ENCODE measurements at regions not wholly inside any gene's neighbourhood (a gene's known extent, or its start where the extent isn't known, plus 50 kb on each side); places are given as distances from the start of the nearest gene placed in this dataset.

DNA sequence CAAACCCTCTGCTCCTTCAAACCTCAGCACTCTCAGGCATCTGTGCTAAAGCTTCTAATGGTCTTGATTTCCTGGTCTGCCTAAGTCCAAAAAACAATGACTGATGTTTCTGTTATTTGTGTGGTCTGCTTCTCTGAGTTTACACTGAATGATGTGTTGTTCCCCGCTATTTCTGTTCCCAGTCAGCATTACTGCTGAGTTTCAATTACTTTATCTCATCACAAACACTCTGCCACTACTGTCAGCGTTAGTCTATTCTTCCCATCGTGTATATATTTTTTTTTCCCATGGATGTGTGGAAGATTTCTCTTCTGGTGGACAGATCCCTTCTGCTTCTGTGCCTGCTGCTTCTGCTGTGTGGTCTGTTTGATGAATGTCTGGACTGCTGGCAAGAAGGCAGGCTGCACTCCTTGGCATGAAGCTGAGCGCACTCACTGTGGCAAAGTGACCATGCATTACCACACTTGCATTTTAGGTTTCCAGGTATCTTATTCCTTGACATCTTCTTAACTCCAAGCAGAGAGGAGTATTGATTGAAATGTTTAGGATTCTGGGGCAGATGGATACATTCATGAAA lies 106.9 kb upstream of the PAQR3 start:
- ATAC-seq (no peak), DNase-seq (peak in 1 of 4 donors; percentile 29)
- intact Hi-C loops (cut with DNase I) = no loop called here
- Histone ChIP-seq H3K27me3 (no peaks in the 10 kb centered on the region), H3K9me3 (no peaks in the 10 kb centered on the region), H3K27ac (no peak overlapping the region), H3K4me3 (no peak overlapping the region), H3K36me3 (no peaks in the 10 kb centered on the region), H3K4me1 (no peaks in the 10 kb centered on the region)
- TF ChIP-seq, protein P1, sequence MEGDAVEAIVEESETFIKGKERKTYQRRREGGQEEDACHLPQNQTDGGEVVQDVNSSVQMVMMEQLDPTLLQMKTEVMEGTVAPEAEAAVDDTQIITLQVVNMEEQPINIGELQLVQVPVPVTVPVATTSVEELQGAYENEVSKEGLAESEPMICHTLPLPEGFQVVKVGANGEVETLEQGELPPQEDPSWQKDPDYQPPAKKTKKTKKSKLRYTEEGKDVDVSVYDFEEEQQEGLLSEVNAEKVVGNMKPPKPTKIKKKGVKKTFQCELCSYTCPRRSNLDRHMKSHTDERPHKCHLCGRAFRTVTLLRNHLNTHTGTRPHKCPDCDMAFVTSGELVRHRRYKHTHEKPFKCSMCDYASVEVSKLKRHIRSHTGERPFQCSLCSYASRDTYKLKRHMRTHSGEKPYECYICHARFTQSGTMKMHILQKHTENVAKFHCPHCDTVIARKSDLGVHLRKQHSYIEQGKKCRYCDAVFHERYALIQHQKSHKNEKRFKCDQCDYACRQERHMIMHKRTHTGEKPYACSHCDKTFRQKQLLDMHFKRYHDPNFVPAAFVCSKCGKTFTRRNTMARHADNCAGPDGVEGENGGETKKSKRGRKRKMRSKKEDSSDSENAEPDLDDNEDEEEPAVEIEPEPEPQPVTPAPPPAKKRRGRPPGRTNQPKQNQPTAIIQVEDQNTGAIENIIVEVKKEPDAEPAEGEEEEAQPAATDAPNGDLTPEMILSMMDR (IDR thresholded peaks at IDR 0.05) = no peak

DNA sequence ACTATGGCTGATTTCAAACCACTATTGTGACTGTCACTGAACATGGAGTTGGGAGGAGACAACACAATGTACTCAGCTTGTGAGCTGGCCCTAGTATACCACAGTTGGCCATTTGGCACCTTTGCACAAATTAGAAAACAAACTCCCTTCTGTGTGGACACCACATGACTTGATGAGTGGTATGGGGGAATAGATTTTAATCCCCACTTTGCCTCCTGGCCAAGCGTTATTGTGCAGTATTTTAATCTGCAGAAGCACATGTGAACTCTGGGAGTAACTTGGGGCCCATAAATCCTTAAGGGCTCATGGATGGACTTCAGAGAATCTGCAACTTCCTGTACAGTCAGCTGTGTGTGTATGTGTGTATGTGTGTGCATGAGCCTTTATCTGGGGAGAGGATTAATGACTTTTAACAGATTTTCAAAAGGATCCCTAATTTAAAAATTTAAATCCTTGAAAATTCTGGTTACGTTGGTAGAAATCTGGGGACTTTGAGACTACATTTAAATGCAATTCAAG lies 105.0 kb upstream of the PAQR3 start:
- TF ChIP-seq, protein P1 (IDR thresholded peaks at IDR 0.05) = no peak
- Histone ChIP-seq H3K4me1 (no peaks in the 10 kb centered on the region), H3K27ac (no peak overlapping the region), H3K9me3 (no peaks in the 10 kb centered on the region), H3K4me3 (no peak overlapping the region), H3K36me3 (no peaks in the 10 kb centered on the region), H3K27me3 (no peaks in the 10 kb centered on the region)
- intact Hi-C loops (cut with DNase I) = no loop called here
- DNase-seq = no peak
- ATAC-seq = no peak

DNA sequence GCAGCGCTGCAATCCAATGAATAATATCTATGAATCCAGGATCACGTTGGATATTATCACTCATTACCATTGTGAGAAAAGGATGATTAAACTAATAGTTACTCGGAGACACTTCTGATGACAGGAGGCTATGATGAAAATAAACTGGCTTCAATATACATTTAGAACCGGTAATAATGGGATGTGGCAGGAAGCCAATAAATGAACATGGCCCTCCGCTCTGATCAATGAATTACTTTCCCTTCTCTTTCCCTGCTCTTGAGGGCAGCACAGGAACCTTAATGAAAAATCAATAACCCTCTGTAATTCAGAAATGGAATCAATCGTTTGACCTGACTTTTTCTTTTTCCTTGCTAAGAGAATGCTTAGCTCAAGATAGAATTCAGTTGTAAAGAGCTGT lies 103.9 kb upstream of the PAQR3 start:
- Histone ChIP-seq H3K4me3 (no peak overlapping the region), H3K36me3 (no peaks in the 10 kb centered on the region), H3K9me3 (no peaks in the 10 kb centered on the region), H3K27me3 (no peaks in the 10 kb centered on the region), H3K4me1 (no peaks in the 10 kb centered on the region), H3K27ac (no peak overlapping the region)
- ATAC-seq (no peak), DNase-seq (no peak)
- intact Hi-C loops (cut with DNase I) = no loop called here
- TF ChIP-seq, protein P1 (IDR thresholded peaks at IDR 0.05) = no peak

DNA sequence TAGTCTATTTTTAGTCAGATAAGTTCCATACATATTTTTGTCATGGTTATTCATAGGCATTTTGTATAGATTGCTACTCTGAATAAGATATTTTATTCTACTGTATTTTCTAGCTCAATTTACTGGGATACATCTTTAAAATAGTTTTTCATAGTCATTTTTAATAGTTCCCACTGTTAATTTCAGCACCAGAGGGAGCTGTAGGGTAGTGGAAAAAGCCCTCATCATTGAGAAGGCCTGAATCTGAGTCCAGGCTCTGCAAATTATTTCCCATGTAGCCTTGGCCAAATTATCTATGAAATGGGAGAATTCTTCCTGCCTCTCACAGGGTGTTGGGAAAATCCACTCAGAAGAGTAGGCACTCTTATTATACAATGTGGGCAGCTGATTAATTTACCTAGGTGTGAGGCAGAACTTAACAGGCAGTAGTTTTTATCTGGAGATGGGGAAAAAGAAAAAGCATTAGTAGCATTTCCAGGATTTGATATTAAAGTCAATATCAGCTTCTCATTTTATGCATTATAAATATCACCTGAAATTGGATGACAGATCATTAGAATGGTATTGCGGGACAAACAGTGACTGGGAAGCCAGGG lies 102.9 kb upstream of the PAQR3 start:
- H3K27me3 ChIP-seq = no peaks in the 10 kb centered on the region
- ATAC-seq = peak; percentile 74
- DNase-seq = peak in 2 of 4 donors; percentile 38 to 53
- TF ChIP-seq, protein P1 (IDR thresholded peaks at IDR 0.05) = peak in 1 of 2 donors; percentile 43
- no peaks in the 10 kb centered on the region for H3K9me3 ChIP-seq
- no peaks in the 10 kb centered on the region for H3K36me3 ChIP-seq
- H3K4me1 ChIP-seq = no peaks in the 10 kb centered on the region
- H3K4me3 ChIP-seq = no peak overlapping the region
- no peak overlapping the region for H3K27ac ChIP-seq
- intact Hi-C loops (cut with DNase I) = no loop called here

DNA sequence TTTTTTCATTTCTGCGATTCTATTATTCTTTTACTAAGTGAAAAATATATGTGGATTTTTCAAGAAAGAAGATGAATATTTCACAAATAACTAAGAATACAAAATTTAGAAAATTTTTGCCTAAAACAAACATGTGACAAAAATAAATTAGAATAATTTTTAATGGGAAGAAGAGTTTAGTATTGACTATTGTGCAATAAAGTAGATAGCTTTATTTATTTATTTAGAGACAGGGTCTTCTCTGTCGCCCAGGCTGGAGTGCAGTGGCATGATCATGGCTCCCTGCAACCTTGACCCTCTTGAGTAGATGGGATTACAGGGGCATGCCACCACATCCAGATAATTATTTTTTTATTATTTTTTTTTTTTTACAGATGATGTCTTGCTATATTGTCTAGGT lies 95.3 kb upstream of the PAQR3 start:
- Histone ChIP-seq H3K4me1 (no peaks in the 10 kb centered on the region), H3K36me3 (no peaks in the 10 kb centered on the region), H3K4me3 (no peak overlapping the region), H3K9me3 (no peaks in the 10 kb centered on the region), H3K27me3 (no peaks in the 10 kb centered on the region), H3K27ac (no peak overlapping the region)
- TF ChIP-seq, protein P1 (IDR thresholded peaks at IDR 0.05) = no peak
- DNase-seq (no peak), ATAC-seq (no peak)
- intact Hi-C loops (cut with DNase I) = no loop called here
